ENCODE measurements at regions not wholly inside any gene's neighbourhood (a gene's known extent, or its start where the extent isn't known, plus 50 kb on each side); places are given as distances from the start of the nearest gene placed in this dataset.

- no peaks in the 10 kb centered on the region for H3K9me3 ChIP-seq
- TF ChIP-seq POLR2A (IDR thresholded peaks at IDR 0.05) = no peak
- TF ChIP-seq, protein P1, sequence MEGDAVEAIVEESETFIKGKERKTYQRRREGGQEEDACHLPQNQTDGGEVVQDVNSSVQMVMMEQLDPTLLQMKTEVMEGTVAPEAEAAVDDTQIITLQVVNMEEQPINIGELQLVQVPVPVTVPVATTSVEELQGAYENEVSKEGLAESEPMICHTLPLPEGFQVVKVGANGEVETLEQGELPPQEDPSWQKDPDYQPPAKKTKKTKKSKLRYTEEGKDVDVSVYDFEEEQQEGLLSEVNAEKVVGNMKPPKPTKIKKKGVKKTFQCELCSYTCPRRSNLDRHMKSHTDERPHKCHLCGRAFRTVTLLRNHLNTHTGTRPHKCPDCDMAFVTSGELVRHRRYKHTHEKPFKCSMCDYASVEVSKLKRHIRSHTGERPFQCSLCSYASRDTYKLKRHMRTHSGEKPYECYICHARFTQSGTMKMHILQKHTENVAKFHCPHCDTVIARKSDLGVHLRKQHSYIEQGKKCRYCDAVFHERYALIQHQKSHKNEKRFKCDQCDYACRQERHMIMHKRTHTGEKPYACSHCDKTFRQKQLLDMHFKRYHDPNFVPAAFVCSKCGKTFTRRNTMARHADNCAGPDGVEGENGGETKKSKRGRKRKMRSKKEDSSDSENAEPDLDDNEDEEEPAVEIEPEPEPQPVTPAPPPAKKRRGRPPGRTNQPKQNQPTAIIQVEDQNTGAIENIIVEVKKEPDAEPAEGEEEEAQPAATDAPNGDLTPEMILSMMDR (IDR thresholded peaks at IDR 0.05) = no peak
- H3K4me1 ChIP-seq = no peaks in the 10 kb centered on the region
- DNase-seq = peak in 1 of 3 donors; percentile 23
- H3K36me3 ChIP-seq = no peaks in the 10 kb centered on the region
- intact Hi-C loops (cut with DNase I) = loop anchor here in 1 of 2 donors (10.0 kb wide), 1 partner anchor 537 kb away; no protein-coding TSS in a partner anchor
- no peak overlapping the region for H3K4me3 ChIP-seq
- H3K27me3 ChIP-seq = no peaks in the 10 kb centered on the region
- no peak for ATAC-seq
- no peak overlapping the region for H3K27ac ChIP-seq
- WGBS (ENCODE audit: insufficient coverage, low coverage, low lambda C conversion rate, missing lambda C conversion rate) = 60% methylated on average over 2 of the region's 4 CpGs
Measured at GRCh38 chr20:23232219-23232581, 118.4 kb upstream of the NXT1 start.

DNA sequence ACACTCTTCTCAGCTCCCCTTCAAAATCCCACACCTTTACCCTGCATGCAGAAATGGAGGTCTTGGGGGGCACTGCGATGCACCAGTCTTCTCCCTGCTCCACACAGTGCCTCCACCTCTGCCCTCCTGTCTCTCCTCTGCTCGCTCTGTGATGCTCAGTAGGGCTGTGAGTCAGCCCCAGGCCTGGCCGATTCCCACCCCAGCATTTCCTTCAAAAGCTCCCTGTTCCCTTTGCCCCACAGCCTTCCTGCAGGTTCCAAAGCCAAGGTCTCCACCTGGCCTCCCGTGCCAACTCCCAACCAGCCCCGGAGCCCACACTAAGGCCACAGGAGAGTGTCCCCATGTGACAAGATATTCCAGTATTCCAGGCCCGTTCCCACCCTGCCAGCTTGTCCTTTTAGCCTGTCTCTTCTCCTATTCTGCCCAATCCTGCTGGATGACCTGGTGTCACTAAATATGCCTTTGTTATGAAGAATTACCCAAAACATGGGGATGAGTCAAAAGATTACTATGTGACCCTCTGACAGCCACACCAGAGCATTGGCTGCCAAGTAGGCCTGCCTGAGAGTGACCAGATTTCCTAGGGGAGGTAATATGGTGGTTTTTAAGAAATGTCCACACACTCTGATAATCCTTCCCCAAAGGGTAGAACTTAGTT lies 118.9 kb upstream of the NXT1 start:
- Histone ChIP-seq H3K9me3 (no peaks in the 10 kb centered on the region), H3K4me3 (no peak overlapping the region), H3K4me1 (no peaks in the 10 kb centered on the region), H3K36me3 (no peaks in the 10 kb centered on the region), H3K27ac (no peak overlapping the region), H3K27me3 (no peaks in the 10 kb centered on the region)
- DNase-seq (no peak), ATAC-seq (no peak)
- TF ChIP-seq POLR2A (IDR thresholded peaks at IDR 0.05) = no peak
- TF ChIP-seq, protein P1 (IDR thresholded peaks at IDR 0.05) = no peak
- WGBS (ENCODE audit: insufficient coverage, low coverage, low lambda C conversion rate, missing lambda C conversion rate) = 57% methylated on average over 4 of the region's 6 CpGs
- intact Hi-C loops (cut with DNase I) = loop anchor here in 1 of 2 donors (10.0 kb wide), 1 partner anchor 537 kb away; no protein-coding TSS in a partner anchor

GRCh38 chr20:23230766-23231385 lies 119.7 kb upstream of the NXT1 start:
- Histone ChIP-seq H3K9me3 (no peaks in the 10 kb centered on the region), H3K27ac (no peak overlapping the region), H3K27me3 (no peaks in the 10 kb centered on the region), H3K4me1 (no peaks in the 10 kb centered on the region), H3K36me3 (no peaks in the 10 kb centered on the region), H3K4me3 (no peak overlapping the region)
- no peak for TF ChIP-seq POLR2A (IDR thresholded peaks at IDR 0.05)
- TF ChIP-seq, protein P1 (IDR thresholded peaks at IDR 0.05) = no peak
- intact Hi-C loops (cut with DNase I) = loop anchor here in 1 of 2 donors (10.0 kb wide), 1 partner anchor 536 kb away; no protein-coding TSS in a partner anchor
- no peak for DNase-seq
- WGBS (ENCODE audit: insufficient coverage, low coverage, low lambda C conversion rate, missing lambda C conversion rate) = 68% methylated on average over 10 of the region's 16 CpGs
- ATAC-seq = no peak

GRCh38 chr20:23229989-23230388 lies 120.6 kb upstream of the NXT1 start:
- Histone ChIP-seq H3K4me1 (no peaks in the 10 kb centered on the region), H3K27ac (no peak overlapping the region), H3K36me3 (no peaks in the 10 kb centered on the region), H3K9me3 (no peaks in the 10 kb centered on the region), H3K27me3 (no peaks in the 10 kb centered on the region), H3K4me3 (no peak overlapping the region)
- intact Hi-C loops (cut with DNase I) = loop anchor here in 1 of 2 donors (10.0 kb wide), 1 partner anchor 535 kb away; no protein-coding TSS in a partner anchor
- 63% methylated on average over 1 of the region's 3 CpGs for WGBS (ENCODE audit: insufficient coverage, low coverage, low lambda C conversion rate, missing lambda C conversion rate)
- ATAC-seq (no peak), DNase-seq (no peak)
- TF ChIP-seq, protein P1 (IDR thresholded peaks at IDR 0.05) = no peak
- no peak for TF ChIP-seq POLR2A (IDR thresholded peaks at IDR 0.05)

Data from right lobe of liver (tissue), 6 donors.